Astrocyte (in vitro differentiated cells and primary cell): ENCODE measurements at regions not wholly inside any gene's neighbourhood (a gene's known extent, or its start where the extent isn't known, plus 50 kb on each side); places are given as distances from the start of the nearest gene placed in this dataset.

Source experiments
- DNase-seq: peaks from one replicate; pipeline ENCODE4 v3.0.0-alpha.2; 2010; ENCODE audit warnings: low read depth
- FAIRE-seq: peaks from 2 replicates; lab custom pipeline; 2011; peaks lifted over from hg19 to GRCh38; lab: Jason Lieb, UNC
- H2AFZ ChIP-seq: 2 replicates; pipeline ENCODE4 v1.6.0; 2012; ENCODE audit warnings: low read depth, low read length, inconsistent platforms
- H3K27ac ChIP-seq: 2 replicates; pipeline ENCODE4 v1.5.1; 2011; ENCODE audit warnings: low read depth, low read length, inconsistent platforms
- H3K27me3 ChIP-seq: 2 replicates; pipeline ENCODE4 v1.6.0; 2011; ENCODE audit warnings: low read length, inconsistent platforms; ENCODE audit not compliant: insufficient read depth
- H3K36me3 ChIP-seq: 2 replicates; pipeline ENCODE4 v1.5.1; 2011; ENCODE audit warnings: low read length, inconsistent platforms; ENCODE audit not compliant: insufficient read depth
- H3K4me1 ChIP-seq: 2 replicates; pipeline ENCODE4 v1.5.1; 2011; ENCODE audit warnings: low read length, inconsistent platforms; ENCODE audit not compliant: insufficient read depth
- H3K4me2 ChIP-seq: 2 replicates; pipeline ENCODE4 v1.6.0; 2012; ENCODE audit warnings: low read length, inconsistent platforms
- H3K4me3 ChIP-seq: 2 replicates; pipeline ENCODE4 v1.5.1; 2011; ENCODE audit warnings: low read depth, mild to moderate bottlenecking, low read length, inconsistent platforms; ENCODE audit not compliant: insufficient read depth
- H3K79me2 ChIP-seq: 2 replicates; pipeline ENCODE4 v1.6.0; 2012; ENCODE audit warnings: mild to moderate bottlenecking, low read length, inconsistent platforms; ENCODE audit not compliant: insufficient read depth
- H3K9ac ChIP-seq: 2 replicates; pipeline ENCODE4 v1.6.0; 2012; ENCODE audit warnings: mild to moderate bottlenecking, low read length, inconsistent platforms
- H3K9me3 ChIP-seq: 2 replicates; pipeline ENCODE4 v1.5.1; 2012; ENCODE audit warnings: low read depth, mild to moderate bottlenecking, low read length, inconsistent platforms; ENCODE audit not compliant: insufficient read depth
- H4K20me1 ChIP-seq: 2 replicates; pipeline ENCODE4 v1.6.0; 2012; ENCODE audit warnings: low read length, inconsistent platforms; ENCODE audit not compliant: insufficient read depth
- H3K27ac Mint-ChIP-seq: one replicate; pipeline ENCODE4 v1.8.0; 2021; ENCODE audit warnings: mild to moderate bottlenecking, mixed read lengths; ENCODE audit not compliant: unreplicated experiment
- H3K27me3 Mint-ChIP-seq: one replicate; pipeline ENCODE4 v1.8.0; 2021; ENCODE audit warnings: low read depth, mixed read lengths; ENCODE audit not compliant: unreplicated experiment
- H3K36me3 Mint-ChIP-seq: one replicate; pipeline ENCODE4 v1.8.0; 2021; ENCODE audit warnings: low read depth, mixed read lengths; ENCODE audit not compliant: unreplicated experiment
- H3K4me1 Mint-ChIP-seq: one replicate; pipeline ENCODE4 v1.8.0; 2021; ENCODE audit warnings: low read depth, mixed read lengths; ENCODE audit not compliant: unreplicated experiment
- H3K4me3 Mint-ChIP-seq: one replicate; pipeline ENCODE4 v1.8.0; 2021; ENCODE audit warnings: mild to moderate bottlenecking, moderate library complexity, mixed read lengths; ENCODE audit not compliant: unreplicated experiment
- H3K9me3 Mint-ChIP-seq: one replicate; pipeline ENCODE4 v1.8.0; 2021; ENCODE audit warnings: mild to moderate bottlenecking, mixed read lengths; ENCODE audit not compliant: unreplicated experiment
- EZH2 ChIP-seq: IDR thresholded peaks from 2 replicates; pipeline ENCODE4 v1.6.1; 2012; ENCODE audit warnings: mild to moderate bottlenecking, low read length, inconsistent platforms; ENCODE audit not compliant: insufficient read depth
- TF ChIP-seq, protein P1 (sequence below): IDR thresholded peaks from 2 replicates; pipeline ENCODE4 v1.5.1; 2011; ENCODE audit warnings: low read depth, mild to moderate bottlenecking, inconsistent platforms, low read length, moderate library complexity; ENCODE audit not compliant: insufficient read depth

- H3K4me3 Mint-ChIP-seq = no peak overlapping the region
- Histone ChIP-seq H3K4me3 (no peak overlapping the region), H3K4me1 (no peaks in the 10 kb centered on the region), H3K79me2 (no peaks in the 10 kb centered on the region), H3K4me2 (no peak overlapping the region), H2AFZ (no peak overlapping the region), H3K36me3 (no peaks in the 10 kb centered on the region), H3K9me3 (no peaks in the 10 kb centered on the region), H4K20me1 (no peaks in the 10 kb centered on the region), H3K27ac (no peak overlapping the region), H3K27me3 (no peaks in the 10 kb centered on the region), H3K9ac (no peak overlapping the region)
- TF ChIP-seq EZH2 = no peak
- TF ChIP-seq, protein P1, sequence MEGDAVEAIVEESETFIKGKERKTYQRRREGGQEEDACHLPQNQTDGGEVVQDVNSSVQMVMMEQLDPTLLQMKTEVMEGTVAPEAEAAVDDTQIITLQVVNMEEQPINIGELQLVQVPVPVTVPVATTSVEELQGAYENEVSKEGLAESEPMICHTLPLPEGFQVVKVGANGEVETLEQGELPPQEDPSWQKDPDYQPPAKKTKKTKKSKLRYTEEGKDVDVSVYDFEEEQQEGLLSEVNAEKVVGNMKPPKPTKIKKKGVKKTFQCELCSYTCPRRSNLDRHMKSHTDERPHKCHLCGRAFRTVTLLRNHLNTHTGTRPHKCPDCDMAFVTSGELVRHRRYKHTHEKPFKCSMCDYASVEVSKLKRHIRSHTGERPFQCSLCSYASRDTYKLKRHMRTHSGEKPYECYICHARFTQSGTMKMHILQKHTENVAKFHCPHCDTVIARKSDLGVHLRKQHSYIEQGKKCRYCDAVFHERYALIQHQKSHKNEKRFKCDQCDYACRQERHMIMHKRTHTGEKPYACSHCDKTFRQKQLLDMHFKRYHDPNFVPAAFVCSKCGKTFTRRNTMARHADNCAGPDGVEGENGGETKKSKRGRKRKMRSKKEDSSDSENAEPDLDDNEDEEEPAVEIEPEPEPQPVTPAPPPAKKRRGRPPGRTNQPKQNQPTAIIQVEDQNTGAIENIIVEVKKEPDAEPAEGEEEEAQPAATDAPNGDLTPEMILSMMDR = no peak
- no peaks in the 10 kb centered on the region for H3K36me3 Mint-ChIP-seq
- peaks cover 29% of the 10 kb centered on the region for H3K27me3 Mint-ChIP-seq
- FAIRE-seq = no peak
- no peak for DNase-seq
- no peaks in the 10 kb centered on the region for H3K9me3 Mint-ChIP-seq
- H3K27ac Mint-ChIP-seq = no peak overlapping the region
- H3K4me1 Mint-ChIP-seq = no peaks in the 10 kb centered on the region
Observed at GRCh38 chr16:20147091-20147490, 73.4 kb upstream of the GPR139 start.

DNA sequence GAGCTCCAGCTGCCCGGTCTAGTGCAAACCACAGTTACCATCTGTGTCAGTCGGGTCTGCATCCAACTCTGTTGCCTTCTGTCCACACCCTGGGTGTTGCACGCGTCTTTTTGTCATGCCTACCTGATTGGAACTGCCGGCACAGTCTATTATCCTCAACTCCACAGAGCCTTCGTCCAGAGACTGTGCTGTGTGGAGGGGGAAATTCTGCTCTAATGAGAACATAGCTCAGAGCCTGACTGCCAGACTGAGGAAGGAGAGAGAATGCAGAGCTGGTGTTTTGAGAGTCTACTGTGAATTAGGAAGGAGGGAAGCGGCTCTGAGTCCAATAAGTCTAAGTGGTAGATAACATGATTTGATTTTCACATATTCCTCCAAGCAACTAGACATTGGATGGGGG, 68.3 kb upstream of the GPR139 start:
- H3K27ac ChIP-seq = no peak overlapping the region
- no peaks in the 10 kb centered on the region for H3K27me3 ChIP-seq
- H3K36me3 Mint-ChIP-seq = no peaks in the 10 kb centered on the region
- no peak for FAIRE-seq
- H3K79me2 ChIP-seq = no peaks in the 10 kb centered on the region
- TF ChIP-seq EZH2 = no peak
- H3K9ac ChIP-seq = no peak overlapping the region
- no peaks in the 10 kb centered on the region for H3K9me3 Mint-ChIP-seq
- H4K20me1 ChIP-seq = no peaks in the 10 kb centered on the region
- no peaks in the 10 kb centered on the region for H3K4me1 ChIP-seq
- H3K27ac Mint-ChIP-seq = no peak overlapping the region
- H3K27me3 Mint-ChIP-seq = peaks cover 27% of the 10 kb centered on the region
- no peaks in the 10 kb centered on the region for H3K9me3 ChIP-seq
- no peak overlapping the region for H2AFZ ChIP-seq
- H3K4me3 Mint-ChIP-seq = no peak overlapping the region
- DNase-seq = no peak
- H3K4me1 Mint-ChIP-seq = no peaks in the 10 kb centered on the region
- no peak overlapping the region for H3K4me3 ChIP-seq
- no peaks in the 10 kb centered on the region for H3K36me3 ChIP-seq
- no peak overlapping the region for H3K4me2 ChIP-seq

DNA sequence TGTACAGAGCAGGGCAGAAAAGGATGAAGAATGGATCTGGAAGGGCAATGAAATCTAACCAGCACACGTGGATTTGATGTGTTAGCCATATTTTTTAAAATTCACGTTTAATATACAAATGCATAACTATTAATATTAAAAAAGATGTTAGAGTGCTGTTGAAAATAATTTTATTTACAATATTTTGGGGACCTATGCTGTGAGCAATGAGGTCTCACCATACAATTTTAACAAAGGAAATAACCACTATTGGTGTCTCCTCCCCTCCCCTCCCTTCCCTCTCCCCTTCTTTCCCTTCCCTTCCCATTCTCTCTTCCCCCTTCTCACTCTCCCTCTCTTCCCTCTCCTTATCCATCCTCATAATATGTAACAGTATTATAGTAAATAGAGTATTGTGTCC, 64.2 kb upstream of the GPR139 start:
- no peaks in the 10 kb centered on the region for H3K36me3 ChIP-seq
- H3K27me3 ChIP-seq = no peaks in the 10 kb centered on the region
- no peaks in the 10 kb centered on the region for H3K79me2 ChIP-seq
- peaks cover 5% of the 10 kb centered on the region for H3K9me3 ChIP-seq
- H2AFZ ChIP-seq = no peak overlapping the region
- no peak overlapping the region for H3K9ac ChIP-seq
- Mint-ChIP-seq H3K27me3 (peaks cover 16% of the 10 kb centered on the region), H3K27ac (no peak overlapping the region), H3K4me3 (no peak overlapping the region), H3K4me1 (peaks cover 4% of the 10 kb centered on the region), H3K9me3 (peaks cover 3% of the 10 kb centered on the region), H3K36me3 (no peaks in the 10 kb centered on the region)
- no peaks in the 10 kb centered on the region for H3K4me1 ChIP-seq
- FAIRE-seq = no peak
- H3K4me2 ChIP-seq = no peak overlapping the region
- H3K4me3 ChIP-seq = no peak overlapping the region
- no peak for TF ChIP-seq EZH2
- TF ChIP-seq, protein P1 = no peak
- DNase-seq = no peak
- no peaks in the 10 kb centered on the region for H4K20me1 ChIP-seq
- H3K27ac ChIP-seq = no peak overlapping the region
